Loucy (cell line): ENCODE measurements at regions not wholly inside any gene's neighbourhood (a gene's known extent, or its start where the extent isn't known, plus 50 kb on each side); places are given as distances from the start of the nearest gene placed in this dataset.

Experiments
- H2AFZ ChIP-seq: fragments of 200-600 bp; sonication (generic); 2 replicates; pipeline ENCODE4 v1.6.0; 2016; ENCODE audit warnings: antibody characterized with exemption, mild to moderate bottlenecking, low read length, moderate library complexity
- H3F3A ChIP-seq: fragments of 200-600 bp; 2 replicates; pipeline ENCODE4 v1.6.0; 2016; ENCODE audit warnings: antibody characterized with exemption, low read depth, mild to moderate bottlenecking
- H3K27me3 ChIP-seq: fragments of 200-600 bp; sonication (generic); 2 replicates; pipeline ENCODE4 v1.6.1; 2014; ENCODE audit warnings: low read length, mild to moderate bottlenecking; ENCODE audit not compliant: insufficient read depth, poor library complexity, severe bottlenecking
- H3K36me3 ChIP-seq: fragments of 200-600 bp; sonication (generic); 2 replicates; pipeline ENCODE4 v1.6.1; 2016; ENCODE audit warnings: low read length; ENCODE audit not compliant: insufficient read depth
- H3K4me1 ChIP-seq: fragments of 200-600 bp; sonication (generic); 2 replicates; pipeline ENCODE4 v1.5.1; 2014; ENCODE audit warnings: low read length, mild to moderate bottlenecking; ENCODE audit not compliant: insufficient read depth, poor library complexity, severe bottlenecking
- H3K4me2 ChIP-seq: fragments of 200-600 bp; sonication (generic); 2 replicates; pipeline ENCODE4 v1.6.0; 2014; ENCODE audit warnings: antibody characterized with exemption, low read length, low read depth, mild to moderate bottlenecking; ENCODE audit not compliant: poor library complexity, severe bottlenecking
- H3K4me3 ChIP-seq: fragments of 200-600 bp; sonication (generic); 2 replicates; pipeline ENCODE4 v1.5.1; 2014; ENCODE audit warnings: low read length, mild to moderate bottlenecking, mixed read lengths; ENCODE audit not compliant: poor library complexity, severe bottlenecking
- H3K79me2 ChIP-seq: fragments of 200-600 bp; sonication (generic); 2 replicates; pipeline ENCODE4 v1.6.1; 2014; ENCODE audit warnings: low read length; ENCODE audit not compliant: insufficient read depth
- H3K9ac ChIP-seq: fragments of 200-600 bp; sonication (generic); 2 replicates; pipeline ENCODE4 v1.6.0; 2014; ENCODE audit warnings: mild to moderate bottlenecking, low read depth, low read length, moderate library complexity; ENCODE audit not compliant: poor library complexity, severe bottlenecking
- H3K9me2 ChIP-seq: fragments of 200-600 bp; sonication (generic); replicated peaks from 2 replicates; pipeline ENCODE4 v1.6.1; 2016; ENCODE audit warnings: low read depth, low read length, mixed read lengths
- H3K9me3 ChIP-seq: fragments of 200-600 bp; sonication (generic); 2 replicates; pipeline ENCODE4 v1.6.1; 2014; ENCODE audit warnings: mild to moderate bottlenecking, antibody characterized with exemption, low read length, low read depth; ENCODE audit not compliant: insufficient read depth
- H4K20me1 ChIP-seq: fragments of 200-600 bp; sonication (generic); 2 replicates; pipeline ENCODE4 v1.6.0; 2014; ENCODE audit warnings: antibody characterized with exemption, low read length, mild to moderate bottlenecking; ENCODE audit not compliant: insufficient read depth, poor library complexity, severe bottlenecking
- CTCF ChIP-seq: fragments of 200-600 bp; sonication (generic); conservative IDR thresholded peaks from 2 replicates; pipeline ENCODE4 v1.5.1; 2014; ENCODE audit warnings: mild to moderate bottlenecking, antibody characterized with exemption, low read length
- EZH2phosphoT487 ChIP-seq: fragments of 200-600 bp; IDR thresholded peaks from 2 replicates; pipeline ENCODE4 v1.6.1; 2018; ENCODE audit warnings: antibody characterized with exemption, mild to moderate bottlenecking, moderate library complexity, borderline replicate concordance

GRCh38 chr15:23806980-23807379 lies 119.9 kb upstream of the NDN start:
- no peak overlapping the region for H2AFZ ChIP-seq
- no peaks in the 10 kb centered on the region for H4K20me1 ChIP-seq
- H3K36me3 ChIP-seq = no peaks in the 10 kb centered on the region
- no peaks in the 10 kb centered on the region for H3K9me2 ChIP-seq
- no peak for TF ChIP-seq EZH2phosphoT487
- TF ChIP-seq CTCF = no peak
- no peaks in the 10 kb centered on the region for H3K27me3 ChIP-seq
- H3K4me1 ChIP-seq = no peaks in the 10 kb centered on the region
- no peaks in the 10 kb centered on the region for H3F3A ChIP-seq
- no peak overlapping the region for H3K4me2 ChIP-seq
- no peak overlapping the region for H3K4me3 ChIP-seq
- no peak overlapping the region for H3K9ac ChIP-seq
- H3K79me2 ChIP-seq = no peaks in the 10 kb centered on the region
- H3K9me3 ChIP-seq = no peaks in the 10 kb centered on the region

GRCh38 chr15:23823508-23823907 lies 136.4 kb upstream of the NDN start:
- no peak overlapping the region for H3K4me3 ChIP-seq
- H3F3A ChIP-seq = no peaks in the 10 kb centered on the region
- H3K79me2 ChIP-seq = no peaks in the 10 kb centered on the region
- H3K9ac ChIP-seq = no peak overlapping the region
- no peak overlapping the region for H2AFZ ChIP-seq
- H3K36me3 ChIP-seq = no peaks in the 10 kb centered on the region
- no peaks in the 10 kb centered on the region for H4K20me1 ChIP-seq
- no peak overlapping the region for H3K4me2 ChIP-seq
- H3K27me3 ChIP-seq = no peaks in the 10 kb centered on the region
- H3K9me2 ChIP-seq = no peaks in the 10 kb centered on the region
- H3K9me3 ChIP-seq = no peaks in the 10 kb centered on the region
- TF ChIP-seq EZH2phosphoT487 = no peak
- peak; percentile 47 for TF ChIP-seq CTCF
- no peaks in the 10 kb centered on the region for H3K4me1 ChIP-seq

GRCh38 chr15:23828786-23829185 lies 141.7 kb upstream of the NDN start:
- Histone ChIP-seq H3K4me3 (no peak overlapping the region), H3K9ac (no peak overlapping the region), H3K4me2 (no peak overlapping the region)

More at GRCh38 chr15:23828786-23829185, 141.7 kb upstream of the NDN start:
- H3K36me3 ChIP-seq = no peaks in the 10 kb centered on the region
- H3K27me3 ChIP-seq = no peaks in the 10 kb centered on the region
- no peaks in the 10 kb centered on the region for H3K4me1 ChIP-seq
- H2AFZ ChIP-seq = no peak overlapping the region
- H3K9me2 ChIP-seq = no peaks in the 10 kb centered on the region
- TF ChIP-seq CTCF = no peak
- TF ChIP-seq EZH2phosphoT487 = no peak
- no peaks in the 10 kb centered on the region for H3K79me2 ChIP-seq
- no peaks in the 10 kb centered on the region for H4K20me1 ChIP-seq
- H3F3A ChIP-seq = no peaks in the 10 kb centered on the region
- H3K9me3 ChIP-seq = no peaks in the 10 kb centered on the region
